GM12801 (cell line): ENCODE measurements at regions not wholly inside any gene's neighbourhood (a gene's known extent, or its start where the extent isn't known, plus 50 kb on each side); places are given as distances from the start of the nearest gene placed in this dataset.

Source experiments
- CTCF ChIP-seq: IDR thresholded peaks from one replicate; pipeline ENCODE4 v1.5.1; 2011; ENCODE audit warnings: control low read depth; ENCODE audit not compliant: insufficient read length; ENCODE audit errors: extremely low read depth

GRCh38 chr15:98228846-98229245 is 268.3 kb downstream of the ARRDC4 start:
- no peak for TF ChIP-seq CTCF

GRCh38 chr15:98230975-98231374 is 270.5 kb downstream of the ARRDC4 start:
- TF ChIP-seq CTCF = no peak

- TF ChIP-seq CTCF = no peak
Measured at GRCh38 chr15:98231696-98232440, 271.4 kb downstream of the ARRDC4 start.

GRCh38 chr15:98232761-98233160 is 272.3 kb downstream of the ARRDC4 start:
- no peak for TF ChIP-seq CTCF

- TF ChIP-seq CTCF = no peak
Measured at GRCh38 chr15:98233873-98234272, 273.4 kb downstream of the ARRDC4 start.

- no peak for TF ChIP-seq CTCF
Measured at GRCh38 chr15:98240303-98240702, 279.8 kb downstream of the ARRDC4 start.

GRCh38 chr15:98241032-98241554 is 280.6 kb downstream of the ARRDC4 start:
- no peak for TF ChIP-seq CTCF
